ENCODE measurements at regions not wholly inside any gene's neighbourhood (a gene's known extent, or its start where the extent isn't known, plus 50 kb on each side); places are given as distances from the start of the nearest gene placed in this dataset.
A peak's percentile ranks its signal among the peaks of the same experiment; 100 is the strongest.
"Not testable (repeated sequence)": the region's sequence is repeated elsewhere in the genome, so short reads cannot be mapped to it uniquely, and the experiment has no call there.

DNA sequence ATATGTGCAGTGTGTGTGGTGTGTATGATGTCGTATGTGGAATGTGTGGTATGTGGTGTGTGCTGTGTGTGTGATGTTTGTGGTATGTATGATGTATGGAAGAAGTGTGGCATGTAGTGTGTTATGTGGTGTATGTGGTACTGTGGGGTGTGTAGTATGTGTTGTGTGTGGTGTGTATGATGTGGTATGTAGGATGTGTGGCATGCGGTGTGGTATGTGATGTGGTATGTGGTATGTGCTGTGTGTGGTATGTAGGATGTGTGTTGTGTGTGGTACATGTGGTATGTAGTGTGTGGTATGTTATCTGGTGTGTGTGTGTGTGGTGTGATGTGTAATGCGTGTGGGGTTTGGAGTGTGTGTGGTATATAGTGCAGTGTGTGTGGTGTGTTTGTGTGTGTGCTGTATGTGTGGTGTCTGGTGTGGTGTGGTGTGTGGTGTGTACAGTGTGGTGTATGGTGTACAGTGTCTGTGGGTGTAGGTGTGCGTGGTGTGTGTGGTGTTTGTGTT, 129.6 kb downstream of the ATP6V0E2 start:
- Histone ChIP-seq H3K27ac (no peak overlapping the region), H3K9me3 (no peaks in the 10 kb centered on the region), H3K36me3 (no peaks in the 10 kb centered on the region), H3K27me3 (no peaks in the 10 kb centered on the region), H3K4me3 (no peak overlapping the region), H3K4me1 (no peaks in the 10 kb centered on the region)
- DNase-seq (no peak), ATAC-seq (no peak)
- intact Hi-C loops (cut with DNase I): no loop called here
- no peak for TF ChIP-seq CTCF (IDR thresholded peaks at IDR 0.05)

DNA sequence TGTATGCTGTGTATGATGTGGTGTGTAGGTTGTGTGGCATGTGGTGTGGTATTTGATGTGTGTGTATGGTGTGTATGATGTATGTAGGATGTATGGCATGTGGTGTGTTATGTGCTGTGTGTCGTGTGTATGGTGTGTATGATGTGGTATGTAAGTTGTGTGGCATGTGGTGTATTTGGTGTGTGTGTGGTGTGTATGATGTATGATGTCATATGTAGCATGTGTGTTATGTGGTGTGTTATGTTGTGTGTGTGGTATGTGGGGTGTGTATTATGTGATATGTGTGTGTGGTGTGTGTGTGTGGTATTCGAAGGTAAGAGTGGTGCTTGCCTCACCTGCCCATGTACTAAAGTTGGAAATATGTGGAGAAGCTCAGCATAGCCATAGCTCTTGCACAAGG, 130.2 kb downstream of the ATP6V0E2 start:
- H3K4me1 ChIP-seq; H3K4me3 ChIP-seq; H3K9me3 ChIP-seq; ATAC-seq; H3K27me3 ChIP-seq; H3K27ac ChIP-seq; H3K36me3 ChIP-seq; DNase-seq; intact Hi-C loops (cut with DNase I): not testable (repeated sequence)

GRCh38 chr7:150004843-150005242, 131.1 kb downstream of the ATP6V0E2 start:
- H3K27me3 ChIP-seq; DNase-seq; intact Hi-C loops (cut with DNase I): not testable (repeated sequence)

GRCh38 chr7:150009620-150010303, 136.0 kb downstream of the ATP6V0E2 start:
- ATAC-seq; H3K27ac ChIP-seq; intact Hi-C loops (cut with DNase I); H3K27me3 ChIP-seq; H3K4me3 ChIP-seq; H3K9me3 ChIP-seq; DNase-seq; H3K36me3 ChIP-seq; H3K4me1 ChIP-seq: not testable (repeated sequence)

More at GRCh38 chr7:150004843-150005242, 131.1 kb downstream of the ATP6V0E2 start:
- ATAC-seq, H3K36me3 ChIP-seq, H3K27ac ChIP-seq, H3K4me1 ChIP-seq, H3K9me3 ChIP-seq, H3K4me3 ChIP-seq: not testable (repeated sequence)

GRCh38 chr7:150016651-150017189, 143.0 kb downstream of the ATP6V0E2 start:
- H3K4me3 ChIP-seq; H3K36me3 ChIP-seq; H3K27ac ChIP-seq; intact Hi-C loops (cut with DNase I); DNase-seq; H3K4me1 ChIP-seq; H3K27me3 ChIP-seq; H3K9me3 ChIP-seq: not testable (repeated sequence)
- ATAC-seq: peak; percentile 33

DNA sequence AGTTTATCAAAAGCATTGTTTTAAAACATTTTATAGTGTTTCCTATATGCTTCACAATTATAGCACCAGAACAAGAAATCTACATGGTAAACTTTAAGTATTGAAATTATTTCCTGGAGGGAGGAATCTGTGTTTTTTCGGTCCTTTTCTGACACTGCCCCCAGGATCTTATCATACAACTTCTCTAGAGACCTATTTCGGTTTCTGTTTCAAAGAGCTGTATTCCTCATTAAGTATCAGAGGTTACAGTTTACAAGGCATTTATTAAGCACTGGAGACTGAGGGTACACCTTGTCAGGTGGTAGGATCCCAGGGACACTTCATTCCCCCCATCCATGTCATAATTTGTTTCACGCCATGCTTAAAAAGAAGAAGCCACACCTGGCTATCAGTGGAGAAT, 146.4 kb downstream of the ATP6V0E2 start:
- H3K9me3 ChIP-seq; H3K36me3 ChIP-seq; H3K4me1 ChIP-seq; H3K27ac ChIP-seq; DNase-seq; H3K27me3 ChIP-seq; intact Hi-C loops (cut with DNase I); H3K4me3 ChIP-seq; ATAC-seq: not testable (repeated sequence)

- H3K36me3 ChIP-seq; DNase-seq; H3K4me1 ChIP-seq; ATAC-seq; H3K27ac ChIP-seq; intact Hi-C loops (cut with DNase I); H3K4me3 ChIP-seq; H3K9me3 ChIP-seq; H3K27me3 ChIP-seq: not testable (repeated sequence)
Measured at GRCh38 chr7:150024550-150025490, 151.1 kb downstream of the ATP6V0E2 start.

DNA sequence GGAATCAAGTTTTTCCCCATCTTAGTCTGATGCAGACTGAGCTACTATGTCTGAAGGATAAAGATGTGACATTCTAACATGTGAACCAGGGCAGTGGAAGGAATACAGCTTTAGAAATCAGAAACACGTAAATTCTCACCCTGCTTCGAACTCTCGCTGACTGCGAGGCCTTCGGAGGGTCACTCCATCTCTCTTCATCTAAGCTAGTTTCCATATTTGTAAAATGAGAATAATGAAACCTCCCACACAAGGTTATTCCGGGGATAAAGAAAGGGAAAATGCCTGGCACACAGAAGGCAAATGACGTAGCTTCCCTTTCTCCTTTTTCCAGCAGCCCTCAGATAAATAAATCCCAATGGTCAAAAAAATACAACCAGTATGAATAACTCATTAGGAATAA, 152.0 kb downstream of the ATP6V0E2 start:
- H3K27me3 ChIP-seq; H3K36me3 ChIP-seq; H3K27ac ChIP-seq; H3K4me3 ChIP-seq; DNase-seq; H3K9me3 ChIP-seq; intact Hi-C loops (cut with DNase I); ATAC-seq; H3K4me1 ChIP-seq: not testable (repeated sequence)

DNA sequence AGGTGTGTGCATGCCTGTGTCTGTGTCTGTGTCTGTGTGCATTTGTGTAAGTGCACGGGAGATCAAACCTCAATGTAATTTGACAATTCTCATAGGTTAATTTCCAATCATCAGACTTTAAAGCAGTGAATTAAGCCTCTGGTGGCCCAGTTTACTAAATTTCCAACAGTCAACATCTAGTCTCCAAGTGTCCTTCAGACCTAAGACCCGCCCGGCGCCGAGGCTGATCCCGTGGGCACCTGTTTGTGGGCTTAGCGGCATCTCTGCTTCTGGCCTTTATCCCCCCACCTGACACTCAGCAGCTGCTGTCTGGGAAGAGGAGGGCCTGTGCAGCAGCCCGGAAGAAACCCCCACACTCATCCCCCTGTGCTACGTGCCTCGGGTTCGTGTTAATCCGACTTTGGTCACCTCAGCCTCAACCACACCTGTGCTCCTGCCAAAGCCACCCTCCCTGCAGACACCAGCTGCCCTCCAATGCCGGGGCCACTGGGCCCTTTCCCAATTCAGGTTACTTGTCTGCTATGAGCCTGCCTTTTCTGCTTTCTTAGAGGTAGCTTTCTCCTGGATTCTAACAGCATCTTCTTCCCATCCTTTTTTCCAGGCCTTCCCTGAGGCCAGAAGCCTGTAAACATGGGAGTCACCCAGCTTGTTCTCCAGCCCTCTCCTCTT, 154.7 kb downstream of the ATP6V0E2 start:
- ATAC-seq; H3K4me3 ChIP-seq; DNase-seq; intact Hi-C loops (cut with DNase I); H3K36me3 ChIP-seq; H3K27ac ChIP-seq; H3K27me3 ChIP-seq; H3K4me1 ChIP-seq; H3K9me3 ChIP-seq: not testable (repeated sequence)

- H3K9me3 ChIP-seq; DNase-seq; H3K27me3 ChIP-seq; H3K27ac ChIP-seq; H3K4me1 ChIP-seq; intact Hi-C loops (cut with DNase I); H3K36me3 ChIP-seq; ATAC-seq; H3K4me3 ChIP-seq: not testable (repeated sequence)
Measured at GRCh38 chr7:150029013-150029389, 155.2 kb downstream of the ATP6V0E2 start.

- intact Hi-C loops (cut with DNase I); ATAC-seq; H3K4me3 ChIP-seq; H3K27me3 ChIP-seq; H3K4me1 ChIP-seq; H3K36me3 ChIP-seq; DNase-seq; H3K27ac ChIP-seq; H3K9me3 ChIP-seq: not testable (repeated sequence)
Measured at GRCh38 chr7:150031733-150032132, 158.0 kb downstream of the ATP6V0E2 start.
